Amygdala (tissue), 56 donors: ENCODE measurements at regions not wholly inside any gene's neighbourhood (a gene's known extent, or its start where the extent isn't known, plus 50 kb on each side); places are given as distances from the start of the nearest gene placed in this dataset.
"Not testable (repeated sequence)": the region's sequence is repeated elsewhere in the genome, so short reads cannot be mapped to it uniquely, and the experiment has no call there.

Experiments
- DNase-seq, 56 donors: peaks; one replicate each; lab custom pipeline; 2025; lab: John Stamatoyannopoulos, UW

GRCh38 chr4:86521373-86521969 is 72.6 kb upstream of the PTPN13 start:
- DNase-seq: no peak

- no peak for DNase-seq
Observed at GRCh38 chr4:86522349-86522748, 71.8 kb upstream of the PTPN13 start.

- DNase-seq: no peak
Observed at GRCh38 chr4:86523333-86523732, 70.8 kb upstream of the PTPN13 start.

DNA sequence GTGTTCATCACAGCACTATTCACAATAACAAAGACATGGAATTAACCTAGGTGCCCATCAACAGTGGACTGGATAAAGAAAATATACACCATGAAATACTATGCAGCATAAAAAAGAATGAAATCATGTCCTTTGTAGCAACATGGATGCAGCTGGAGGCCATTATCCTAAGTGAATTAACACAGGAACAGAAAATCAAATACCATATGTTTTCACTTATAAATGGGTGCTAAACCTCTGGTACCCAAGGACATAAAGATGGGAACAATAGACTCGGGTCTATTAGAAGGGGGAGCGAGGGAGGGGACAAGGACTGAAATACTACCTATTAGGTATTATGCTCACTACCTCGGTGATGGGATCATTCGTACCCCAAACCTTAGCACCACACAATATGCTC is 66.4 kb upstream of the PTPN13 start:
- DNase-seq: not testable (repeated sequence)

DNA sequence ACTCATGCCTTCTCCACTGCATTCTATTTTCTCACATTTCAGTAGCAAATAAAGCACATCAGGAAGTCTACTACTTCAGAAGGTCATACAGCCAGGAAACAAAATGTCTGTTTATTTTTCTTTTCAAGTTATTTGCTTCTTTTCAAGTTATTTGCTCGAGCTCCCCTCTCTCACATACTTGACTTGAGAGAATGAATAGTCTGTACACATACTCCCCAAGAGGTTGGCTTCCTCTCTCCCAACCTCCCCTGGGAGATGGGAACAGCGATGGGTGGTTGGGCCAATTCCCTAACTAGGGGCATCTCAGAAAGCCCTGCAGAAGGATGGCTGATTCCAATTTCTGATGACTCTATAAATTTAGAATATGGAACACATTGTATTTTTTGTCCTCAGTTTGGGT is 64.7 kb upstream of the PTPN13 start:
- DNase-seq: no peak

GRCh38 chr4:86530183-86530582 is 63.9 kb upstream of the PTPN13 start:
- no peak for DNase-seq

- no peak for DNase-seq
Observed at GRCh38 chr4:86531440-86531839, 62.7 kb upstream of the PTPN13 start.

- DNase-seq: no peak
Observed at GRCh38 chr4:86532851-86533250, 61.3 kb upstream of the PTPN13 start.

- DNase-seq: no peak
Observed at GRCh38 chr4:86536151-86536550, 58.0 kb upstream of the PTPN13 start.

GRCh38 chr4:86542319-86543027 is 51.6 kb upstream of the PTPN13 start:
- no peak for DNase-seq

DNA sequence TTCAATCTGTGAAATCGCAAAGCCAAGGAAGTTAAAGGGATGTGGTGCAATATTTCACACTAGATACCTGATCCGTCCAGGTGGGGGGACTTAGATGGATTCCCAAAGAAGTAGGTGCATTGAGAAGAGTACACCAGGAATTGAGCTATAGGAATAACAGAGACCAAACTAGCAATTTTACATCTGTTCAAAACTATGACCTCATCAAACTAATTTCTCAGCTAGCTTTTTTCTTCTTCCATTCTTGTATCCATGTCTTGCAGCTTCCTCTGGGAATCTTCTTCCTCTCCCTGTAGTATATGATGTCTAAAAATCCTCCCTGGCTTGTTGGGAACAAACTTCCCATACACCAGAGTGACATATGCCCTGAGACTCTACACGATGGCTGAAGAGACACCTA is 51.0 kb upstream of the PTPN13 start:
- no peak for DNase-seq

GRCh38 chr4:86543560-86544309 is 50.4 kb upstream of the PTPN13 start:
- no peak for DNase-seq

- DNase-seq: no peak
Observed at GRCh38 chr4:86544310-86544966, 49.7 kb upstream of the PTPN13 start.
